ENCODE measurements at regions not wholly inside any gene's neighbourhood (a gene's known extent, or its start where the extent isn't known, plus 50 kb on each side); places are given as distances from the start of the nearest gene placed in this dataset.
"Not testable (repeated sequence)": the region's sequence is repeated elsewhere in the genome, so short reads cannot be mapped to it uniquely, and the experiment has no call there.

GRCh38 chr2:223180463-223180862 lies 128.5 kb downstream of the KCNE4 start:
- no peak for ATAC-seq

DNA sequence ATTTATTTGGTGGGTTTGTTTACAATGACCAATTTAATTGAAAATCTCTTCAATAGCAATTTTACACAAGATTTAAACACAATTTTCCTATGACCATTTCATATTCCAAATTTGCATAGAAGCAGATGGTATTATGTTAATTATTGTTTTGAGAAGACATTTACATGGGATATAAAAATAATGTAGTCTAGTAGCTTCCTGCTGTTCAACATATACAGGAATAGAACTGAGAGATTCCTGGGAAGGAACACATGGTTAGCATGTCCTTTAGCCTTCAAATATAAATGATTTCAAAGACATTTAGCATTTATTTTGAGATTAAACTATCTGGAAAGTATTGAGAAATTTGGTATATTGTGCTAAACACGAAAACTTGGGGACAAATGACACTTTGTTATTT lies 129.6 kb downstream of the KCNE4 start:
- ATAC-seq (no peak), DNase-seq (no peak)

More at GRCh38 chr2:223180463-223180862, 128.5 kb downstream of the KCNE4 start:
- DNase-seq = no peak

DNA sequence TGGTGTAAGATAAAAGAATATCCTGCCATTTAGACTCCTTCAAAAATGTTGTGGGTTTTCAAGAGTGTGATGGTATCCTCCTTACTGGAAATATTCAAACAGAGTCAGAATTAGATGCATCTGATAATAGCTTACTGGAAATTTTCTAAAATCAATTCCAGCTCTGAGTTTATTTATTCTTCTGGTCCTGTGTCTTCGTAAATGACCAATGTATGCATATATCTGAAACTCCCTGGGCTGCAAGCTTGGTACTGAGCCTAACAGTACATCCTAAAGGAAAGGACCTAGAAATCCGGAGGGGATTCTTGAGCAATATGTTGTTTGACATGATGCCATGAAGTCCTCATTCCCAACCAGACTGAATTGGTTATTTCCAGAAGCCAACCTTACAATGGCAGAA lies 130.4 kb downstream of the KCNE4 start:
- DNase-seq (no peak), ATAC-seq (no peak)

DNA sequence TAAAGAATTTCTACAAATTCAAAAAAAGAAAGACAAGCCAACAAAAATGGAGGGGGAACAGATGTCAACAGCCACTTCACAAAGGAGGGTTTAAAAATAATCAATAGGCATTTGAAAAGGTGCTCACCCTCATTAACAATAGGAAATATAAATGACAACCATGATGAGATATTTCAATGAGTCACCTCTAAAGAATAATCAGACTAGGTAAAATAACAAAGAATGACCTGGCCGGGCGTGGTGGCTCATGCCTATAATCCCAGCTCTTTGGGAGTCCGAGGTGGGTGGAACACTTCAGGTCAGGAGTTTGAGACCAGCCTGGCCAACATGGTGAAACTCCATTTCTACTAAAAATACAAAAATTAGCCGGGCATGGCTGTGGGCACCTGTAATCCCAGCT lies 133.6 kb downstream of the KCNE4 start:
- DNase-seq (no peak), ATAC-seq (no peak)

GRCh38 chr2:223187256-223187655 lies 135.3 kb downstream of the KCNE4 start:
- no peak for ATAC-seq

GRCh38 chr2:223190561-223191206 lies 138.7 kb downstream of the KCNE4 start:
- DNase-seq, ATAC-seq: not testable (repeated sequence)

More at GRCh38 chr2:223187256-223187655, 135.3 kb downstream of the KCNE4 start:
- no peak for DNase-seq

DNA sequence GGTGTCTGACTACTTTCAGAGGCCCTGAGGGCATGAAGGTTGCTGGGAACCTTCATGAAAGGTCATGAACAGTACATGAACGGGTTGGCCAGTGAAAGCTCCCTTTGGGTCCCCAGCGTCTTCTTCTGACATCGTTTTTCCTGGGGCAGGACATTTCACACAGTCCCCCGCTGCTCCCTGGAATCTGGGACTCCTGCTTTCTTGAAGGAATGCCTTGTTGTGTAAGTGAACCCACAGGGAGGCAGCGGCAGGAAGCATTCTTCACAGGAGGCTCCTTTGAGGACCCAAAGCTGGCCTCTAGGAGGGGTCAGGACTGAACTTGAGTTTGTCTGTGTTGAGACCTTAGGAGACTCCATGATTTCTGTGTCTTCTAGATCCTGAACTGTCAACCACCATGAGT lies 144.3 kb downstream of the KCNE4 start:
- ATAC-seq = no peak
- no peak for DNase-seq

- DNase-seq (no peak), ATAC-seq (no peak)
These were observed 145.1 kb downstream of the KCNE4 start for GRCh38 chr2:223197046-223197445.

DNA sequence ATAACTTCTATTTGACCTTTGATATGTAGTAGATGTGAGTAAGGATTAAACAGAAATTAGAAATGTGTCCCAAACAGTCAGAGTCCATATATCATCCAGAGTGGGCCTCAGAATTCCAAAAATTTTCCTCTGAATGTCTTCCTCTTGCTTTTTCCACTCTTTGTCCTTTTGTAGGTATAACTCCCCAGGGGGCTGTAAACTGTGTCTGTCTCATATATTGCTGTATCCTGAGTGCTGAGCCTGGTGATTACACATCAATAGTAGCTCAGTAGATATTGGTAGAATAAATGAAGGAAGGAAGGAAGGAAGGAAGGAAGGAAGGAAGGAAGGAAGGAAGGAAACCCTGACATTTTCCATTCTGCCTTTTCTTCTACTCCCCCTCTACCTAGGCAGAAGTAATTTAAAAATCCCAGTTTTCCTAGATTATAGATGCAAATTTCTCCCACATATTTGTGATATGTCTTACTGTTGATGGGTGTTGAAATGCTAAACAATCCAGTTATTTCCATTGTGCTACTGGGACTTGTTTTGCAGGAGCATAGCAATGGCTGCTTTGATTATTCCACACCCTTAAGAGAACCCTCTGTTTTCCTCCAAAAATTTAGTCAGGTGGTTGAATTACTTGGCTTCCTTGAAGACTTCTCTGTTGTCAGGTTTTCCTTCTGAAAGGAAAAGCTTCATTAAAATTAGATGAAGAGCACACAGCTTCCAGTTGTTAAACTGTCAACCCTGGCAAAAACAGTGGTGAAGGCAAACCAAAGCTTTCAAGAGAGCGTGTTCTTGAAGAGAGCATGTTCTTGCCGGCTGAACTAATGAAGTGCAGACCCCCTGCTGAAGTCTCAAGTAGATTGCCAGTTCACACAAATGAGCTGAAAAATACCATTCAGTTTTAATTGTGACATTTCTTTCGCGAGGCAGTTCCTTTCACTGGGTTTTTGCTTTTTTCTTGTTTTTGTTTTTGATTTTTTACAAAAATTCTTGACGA lies 147.8 kb downstream of the KCNE4 start:
- DNase-seq (no peak), ATAC-seq (no peak)

DNA sequence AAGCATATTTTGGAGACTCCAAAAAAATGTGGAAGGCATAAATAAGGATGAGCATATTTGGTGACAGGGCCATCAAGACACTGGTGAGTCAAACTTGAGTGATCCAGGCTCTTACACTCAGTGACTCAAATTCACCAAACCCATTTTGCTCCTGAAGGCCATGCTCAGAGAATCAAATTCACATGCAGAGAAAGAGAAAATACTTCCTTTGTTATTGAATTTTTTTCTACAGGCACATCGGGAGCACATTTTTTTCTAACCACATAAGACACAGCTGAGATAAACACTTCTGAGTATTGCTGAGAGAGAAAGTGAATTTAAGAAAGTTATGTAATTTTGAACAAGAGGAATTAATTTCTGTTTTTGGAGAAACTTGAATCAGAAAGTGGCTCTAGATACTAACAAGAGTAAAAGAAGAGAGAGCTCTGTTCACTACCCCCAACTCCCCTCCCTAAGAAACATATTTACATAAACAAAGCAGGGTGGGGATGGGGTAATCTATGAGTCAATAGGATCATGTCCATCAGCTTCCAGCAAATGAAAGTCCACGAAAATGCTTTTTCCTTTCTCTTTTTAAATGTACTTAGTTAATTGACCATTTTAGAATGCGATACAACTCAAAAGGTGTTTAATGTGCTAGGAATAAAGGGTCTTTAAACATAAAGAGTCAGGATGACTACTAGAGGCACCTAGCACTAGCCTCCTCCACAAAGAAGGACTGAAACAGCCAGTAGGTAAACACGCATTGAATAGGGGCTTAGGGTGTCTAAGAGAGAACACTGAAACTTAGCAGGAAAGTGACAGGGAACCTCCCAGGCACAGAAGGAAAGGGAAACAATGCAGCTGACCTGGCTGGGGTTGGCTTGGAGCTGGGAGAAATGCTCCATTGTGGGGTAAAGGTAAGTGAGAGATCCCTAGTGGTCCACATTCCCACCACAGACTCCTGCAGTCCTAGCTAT lies 152.3 kb downstream of the KCNE4 start:
- ATAC-seq (no peak), DNase-seq (no peak)

DNA sequence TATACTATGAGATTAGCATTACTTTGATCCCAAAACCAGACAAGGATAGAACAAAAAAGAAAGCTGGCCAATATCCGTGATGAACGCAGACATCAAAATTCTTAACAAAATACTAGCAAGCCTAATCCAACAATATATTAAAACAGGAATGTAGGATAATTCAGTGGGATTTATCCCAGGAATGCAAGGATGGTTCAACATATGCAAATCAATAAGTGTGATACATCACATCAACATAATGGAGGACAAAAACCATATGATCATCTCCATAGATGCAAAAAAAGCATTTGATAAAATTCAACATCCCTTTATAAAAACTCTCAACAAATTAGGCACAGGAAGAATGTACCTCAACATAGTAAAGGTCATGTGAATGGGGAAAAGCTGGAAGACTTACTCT lies 158.5 kb downstream of the KCNE4 start:
- DNase-seq (no peak), ATAC-seq (no peak)

DNA sequence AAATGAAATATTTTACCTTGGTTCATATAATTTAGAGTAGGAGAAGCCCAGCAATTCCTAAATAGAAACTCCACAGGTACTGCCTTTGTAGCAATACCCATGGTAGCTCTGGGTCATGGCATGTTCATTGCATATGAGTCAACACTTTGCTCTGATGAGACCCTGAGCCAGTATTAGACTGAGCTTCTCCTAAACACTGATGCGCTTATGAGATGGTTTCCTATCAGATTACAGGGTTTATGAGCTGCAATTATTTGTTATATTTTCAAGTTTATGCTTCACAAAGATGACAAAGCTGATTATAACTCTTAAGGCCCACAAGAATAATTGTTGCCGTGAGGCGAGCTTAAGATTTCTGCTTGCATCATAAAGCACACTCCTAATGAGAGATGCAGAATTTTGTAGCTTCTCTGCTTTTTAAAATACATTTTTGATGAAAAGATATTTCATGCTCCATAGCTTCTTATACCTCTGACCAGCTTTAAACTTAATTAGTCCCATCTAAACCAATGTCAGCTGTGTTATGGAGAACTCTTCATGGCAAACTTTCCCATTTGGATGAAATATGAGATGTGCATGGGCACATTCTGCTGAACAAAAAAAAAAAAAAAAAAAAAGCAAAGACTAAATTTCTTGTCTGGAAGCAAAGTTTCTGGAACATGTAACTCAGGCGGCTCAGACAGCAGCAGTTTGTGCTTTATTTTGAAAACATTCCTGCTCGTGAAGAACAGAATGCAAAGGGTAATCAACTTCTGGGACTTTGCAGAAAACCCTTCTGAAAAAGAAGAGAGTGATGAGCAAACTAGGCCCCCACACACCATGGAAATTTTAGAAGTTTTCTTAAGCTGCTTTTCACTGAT lies 162.6 kb downstream of the KCNE4 start:
- no peak for DNase-seq
- ATAC-seq = no peak

DNA sequence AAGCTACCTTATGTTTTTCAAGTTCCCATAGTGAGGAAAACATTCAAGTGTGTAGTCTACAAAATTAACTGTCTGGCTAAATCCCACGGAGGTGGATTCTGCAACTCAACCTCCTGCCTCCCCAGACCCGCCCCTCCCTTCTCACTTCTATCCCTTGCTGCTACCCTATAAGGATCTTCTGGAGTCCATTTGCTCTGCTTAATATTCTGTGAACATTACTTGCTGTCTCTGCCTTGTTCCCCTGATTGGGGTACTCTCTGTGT lies 163.2 kb downstream of the KCNE4 start:
- no peak for DNase-seq
- no peak for ATAC-seq

GRCh38 chr2:223217373-223217772 lies 165.4 kb downstream of the KCNE4 start:
- ATAC-seq (no peak), DNase-seq (no peak)

DNA sequence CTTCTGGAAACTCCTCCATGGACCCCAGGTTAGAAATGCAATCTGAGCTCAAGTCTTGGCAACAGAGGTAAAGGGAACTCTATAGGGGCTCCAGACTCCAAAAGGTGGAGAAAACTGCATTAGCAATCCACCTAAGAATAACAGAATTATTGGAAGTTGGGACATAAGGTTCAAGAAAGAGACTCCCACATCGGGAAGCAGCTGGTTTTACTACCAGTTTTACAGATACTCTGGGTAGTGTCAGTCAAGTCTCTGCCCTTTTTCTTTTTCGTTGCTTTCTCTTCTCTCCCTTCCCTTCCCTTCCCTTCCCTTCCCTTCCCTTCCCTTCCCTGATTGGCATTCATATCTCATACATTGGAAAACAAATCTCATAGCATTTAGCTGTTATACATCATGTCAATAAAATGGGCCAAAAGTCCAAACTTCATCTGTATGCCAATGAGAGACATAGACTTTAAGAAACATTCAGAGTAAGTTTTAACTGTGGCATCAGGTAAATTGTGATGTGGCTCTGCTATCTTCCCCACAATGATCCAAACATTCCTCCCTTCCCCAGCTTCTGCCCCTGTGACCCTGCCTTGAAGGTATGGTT lies 166.7 kb downstream of the KCNE4 start:
- DNase-seq (no peak), ATAC-seq (no peak)

GRCh38 chr2:223219872-223220657 lies 168.1 kb downstream of the KCNE4 start:
- ATAC-seq (no peak), DNase-seq (no peak)

DNA sequence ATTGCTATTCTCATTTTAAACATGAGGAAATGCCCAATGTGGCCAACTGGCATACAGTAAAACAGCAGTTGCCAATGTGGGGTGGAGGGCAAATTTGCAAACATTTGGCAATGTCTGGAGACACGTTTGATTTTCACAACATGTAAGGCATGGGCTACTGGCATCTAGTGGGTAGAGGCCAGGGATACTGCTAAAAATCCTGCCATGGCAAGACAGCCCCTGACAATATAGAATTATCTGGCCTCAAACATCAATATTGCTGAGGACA lies 168.6 kb downstream of the KCNE4 start:
- no peak for ATAC-seq

DNA sequence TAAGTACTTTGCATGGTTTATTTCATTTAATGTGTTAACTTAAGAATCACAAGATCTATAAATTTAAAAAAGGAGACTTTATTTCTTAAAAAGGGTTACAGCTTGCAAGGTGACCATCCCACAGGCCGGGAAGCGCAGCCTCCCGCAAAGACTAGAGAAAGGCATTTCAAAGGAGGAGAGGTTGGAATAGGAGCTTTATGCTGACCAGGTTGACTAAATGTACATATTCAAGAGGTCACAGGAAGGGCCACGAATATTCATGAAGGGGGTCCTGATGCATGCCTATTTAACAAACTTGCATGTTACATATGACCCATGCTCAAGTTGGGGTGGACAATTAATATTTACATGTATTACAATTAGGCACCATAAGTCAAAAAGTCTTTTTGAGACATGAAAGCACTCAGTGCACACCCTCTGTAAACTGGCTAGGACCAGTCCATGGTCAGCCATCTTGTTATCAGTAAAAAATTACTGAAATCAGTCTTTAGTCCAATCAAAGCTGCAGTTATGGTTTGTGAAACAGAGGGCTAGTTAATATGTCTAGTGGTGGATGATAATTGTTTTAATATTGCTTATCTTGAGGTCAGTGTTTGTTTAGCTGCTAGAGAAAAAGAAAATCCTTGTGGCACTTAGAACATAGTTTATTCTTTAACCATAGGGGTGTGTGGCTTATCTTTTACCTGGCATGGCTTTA lies 169.3 kb downstream of the KCNE4 start:
- DNase-seq (no peak), ATAC-seq (no peak)

More for the DNA sequence above, 168.6 kb downstream of the KCNE4 start:
- DNase-seq = no peak

- DNase-seq = no peak
These were observed 170.4 kb downstream of the KCNE4 start for GRCh38 chr2:223222397-223222796.

DNA sequence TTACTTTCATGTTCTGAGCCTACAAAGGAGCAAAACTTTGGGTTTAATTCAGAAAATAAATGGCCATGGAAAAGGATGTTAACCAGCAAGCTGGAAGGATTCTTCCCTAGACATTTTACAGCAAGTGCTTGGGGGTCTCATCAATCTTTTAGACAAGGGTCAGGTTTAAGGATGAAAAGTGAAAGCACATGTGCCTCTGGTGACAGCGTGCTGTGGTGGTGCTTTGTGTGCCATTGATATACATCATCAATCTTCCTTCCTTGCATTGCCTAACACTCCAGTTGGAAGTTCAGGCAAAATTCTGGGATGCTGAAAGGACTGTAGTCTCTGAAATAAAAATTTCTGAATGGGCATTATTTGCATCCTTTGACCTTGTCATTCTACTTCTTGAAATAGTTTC lies 171.2 kb downstream of the KCNE4 start:
- DNase-seq (no peak), ATAC-seq (no peak)

More at GRCh38 chr2:223222397-223222796, 170.4 kb downstream of the KCNE4 start:
- no peak for ATAC-seq

All from stimulated activated naive CD8-positive, alpha-beta T cell treated with anti-CD3 and anti-CD28 coated beads, Interleukin-15, Interleukin-2, amounts not matched to agents 100 U/mL and 50 U/mL, for 24 hours (primary cell).